NB4 (cell line): ENCODE measurements at regions not wholly inside any gene's neighbourhood (a gene's known extent, or its start where the extent isn't known, plus 50 kb on each side); places are given as distances from the start of the nearest gene placed in this dataset.

Source experiments
- DNase-seq: peaks from one replicate; pipeline ENCODE4 v3.0.0; 2010; ENCODE audit warnings: low read depth
- H3K4me3 ChIP-seq: one replicate; pipeline ENCODE4 v1.5.1; 2011; ENCODE audit warnings: mild to moderate bottlenecking, low read depth, low read length, moderate library complexity
- MYC ChIP-seq: IDR thresholded peaks from 2 replicates; pipeline ENCODE4 v1.6.1; 2011; ENCODE audit warnings: low read depth, low read length
- POLR2A ChIP-seq: IDR thresholded peaks from 2 replicates; pipeline ENCODE4 v1.6.1; 2011; ENCODE audit warnings: mild to moderate bottlenecking; ENCODE audit not compliant: insufficient read length; ENCODE audit errors: extremely low read depth
- TF ChIP-seq, protein P1 (sequence below): IDR thresholded peaks from 2 replicates; pipeline ENCODE4 v1.6.1; 2011; ENCODE audit warnings: low read depth, low read length
- TF ChIP-seq, protein P2 (sequence below): IDR thresholded peaks from one replicate; pipeline ENCODE4 v1.5.1; 2012; ENCODE audit warnings: low read depth, low read length

DNA sequence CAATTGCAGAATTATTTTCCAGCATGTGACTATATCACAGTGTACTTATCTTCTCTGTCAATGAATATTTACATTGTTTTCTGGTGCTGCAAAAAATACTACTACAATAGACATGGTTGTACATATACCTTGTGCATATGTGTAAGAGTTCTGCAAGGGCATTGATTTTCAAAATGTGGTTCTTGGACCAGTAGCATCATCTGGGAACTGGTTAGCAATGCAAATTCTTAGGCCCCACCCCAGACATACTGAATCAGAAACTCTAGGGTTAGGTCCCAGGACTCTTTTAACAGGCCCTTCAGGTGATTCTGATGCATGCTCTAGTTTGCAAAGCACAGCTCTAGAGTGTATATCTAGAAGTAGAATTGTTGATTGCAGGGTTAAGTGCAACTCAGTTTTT, 292.3 kb downstream of the ZNF621 start:
- TF ChIP-seq, protein P1, sequence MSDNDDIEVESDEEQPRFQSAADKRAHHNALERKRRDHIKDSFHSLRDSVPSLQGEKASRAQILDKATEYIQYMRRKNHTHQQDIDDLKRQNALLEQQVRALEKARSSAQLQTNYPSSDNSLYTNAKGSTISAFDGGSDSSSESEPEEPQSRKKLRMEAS: no peak
- TF ChIP-seq POLR2A: no peak
- no peak for TF ChIP-seq MYC
- TF ChIP-seq, protein P2, sequence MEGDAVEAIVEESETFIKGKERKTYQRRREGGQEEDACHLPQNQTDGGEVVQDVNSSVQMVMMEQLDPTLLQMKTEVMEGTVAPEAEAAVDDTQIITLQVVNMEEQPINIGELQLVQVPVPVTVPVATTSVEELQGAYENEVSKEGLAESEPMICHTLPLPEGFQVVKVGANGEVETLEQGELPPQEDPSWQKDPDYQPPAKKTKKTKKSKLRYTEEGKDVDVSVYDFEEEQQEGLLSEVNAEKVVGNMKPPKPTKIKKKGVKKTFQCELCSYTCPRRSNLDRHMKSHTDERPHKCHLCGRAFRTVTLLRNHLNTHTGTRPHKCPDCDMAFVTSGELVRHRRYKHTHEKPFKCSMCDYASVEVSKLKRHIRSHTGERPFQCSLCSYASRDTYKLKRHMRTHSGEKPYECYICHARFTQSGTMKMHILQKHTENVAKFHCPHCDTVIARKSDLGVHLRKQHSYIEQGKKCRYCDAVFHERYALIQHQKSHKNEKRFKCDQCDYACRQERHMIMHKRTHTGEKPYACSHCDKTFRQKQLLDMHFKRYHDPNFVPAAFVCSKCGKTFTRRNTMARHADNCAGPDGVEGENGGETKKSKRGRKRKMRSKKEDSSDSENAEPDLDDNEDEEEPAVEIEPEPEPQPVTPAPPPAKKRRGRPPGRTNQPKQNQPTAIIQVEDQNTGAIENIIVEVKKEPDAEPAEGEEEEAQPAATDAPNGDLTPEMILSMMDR: no peak
- no peak for DNase-seq
- no peak overlapping the region for H3K4me3 ChIP-seq

DNA sequence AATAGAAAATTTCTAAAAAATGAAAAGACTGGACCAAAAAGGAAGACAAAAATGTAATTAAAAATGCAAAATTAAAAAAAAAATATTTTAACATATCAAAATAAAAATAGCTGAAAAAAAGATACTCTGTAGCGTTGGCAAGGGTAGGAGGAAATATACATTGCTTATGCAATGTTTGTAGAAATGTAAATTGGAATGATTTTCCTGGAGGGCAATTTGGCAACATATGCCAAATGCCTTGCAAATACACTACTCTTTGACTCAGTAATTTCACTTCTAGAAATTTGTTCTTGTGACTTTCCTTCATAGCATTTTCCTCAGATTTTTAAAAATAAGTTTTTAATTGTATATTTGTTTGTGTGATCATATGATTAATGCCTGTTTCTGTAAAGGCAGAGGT, 296.6 kb downstream of the ZNF621 start:
- no peak overlapping the region for H3K4me3 ChIP-seq
- no peak for DNase-seq
- no peak for TF ChIP-seq POLR2A
- TF ChIP-seq, protein P2: no peak
- TF ChIP-seq, protein P1: no peak
- no peak for TF ChIP-seq MYC

DNA sequence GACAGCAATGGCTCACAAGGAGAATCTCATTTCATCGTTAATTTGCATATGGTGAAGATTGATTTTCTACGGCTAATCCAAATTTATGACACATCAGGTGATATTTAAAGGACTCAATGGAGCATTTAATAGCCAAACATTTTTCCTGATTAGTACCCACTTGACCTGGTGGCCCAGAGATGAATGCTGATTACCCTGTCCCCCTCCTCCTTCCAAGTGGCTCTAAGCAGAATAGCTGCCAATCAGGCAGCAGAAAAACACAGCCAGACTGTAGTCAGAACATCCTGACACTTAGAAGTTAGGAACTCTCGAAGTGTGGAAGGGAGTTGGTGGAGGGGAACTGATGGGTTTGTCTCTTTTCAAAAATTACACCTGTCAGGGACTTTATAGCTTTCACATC, 302.5 kb downstream of the ZNF621 start:
- no peak for TF ChIP-seq POLR2A
- no peak overlapping the region for H3K4me3 ChIP-seq
- no peak for DNase-seq

DNA sequence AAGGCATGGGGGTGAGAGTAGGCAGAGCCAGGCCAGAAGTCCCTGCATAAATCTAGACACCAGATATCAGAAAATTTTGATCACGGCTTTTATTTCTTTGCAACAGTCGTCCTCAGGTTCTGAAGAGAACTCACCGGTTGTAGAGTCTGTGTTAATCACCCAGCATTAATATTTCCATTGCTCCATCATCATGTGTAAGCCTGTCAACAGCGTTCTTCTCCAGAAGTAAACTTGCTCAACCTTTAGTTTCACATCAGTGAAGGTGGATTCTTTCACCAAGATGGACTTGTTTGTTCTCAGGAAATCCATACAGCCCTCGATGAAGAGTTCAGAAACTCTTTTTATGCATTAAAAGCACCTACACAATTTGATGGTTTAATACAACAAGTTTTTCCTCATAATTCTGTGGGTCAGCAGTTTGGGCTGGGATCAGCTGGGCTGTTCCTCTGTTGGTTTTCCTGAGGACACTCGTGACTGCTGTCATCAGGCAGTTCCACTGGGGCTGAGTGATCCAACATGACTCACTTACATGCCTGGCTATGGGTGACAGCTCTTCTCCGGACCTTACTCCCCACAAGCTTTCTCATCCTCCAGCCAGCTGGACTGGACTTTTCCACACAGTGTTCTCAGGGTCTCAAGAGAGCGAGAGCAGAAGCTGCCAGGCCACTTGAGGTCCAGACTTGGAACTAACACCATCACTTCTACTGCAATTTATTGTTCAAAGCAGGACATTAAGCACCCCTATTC, 303.4 kb downstream of the ZNF621 start:
- no peak overlapping the region for H3K4me3 ChIP-seq
- no peak for TF ChIP-seq POLR2A
- no peak for TF ChIP-seq MYC
- TF ChIP-seq, protein P2: no peak
- TF ChIP-seq, protein P1: no peak
- DNase-seq: no peak

DNA sequence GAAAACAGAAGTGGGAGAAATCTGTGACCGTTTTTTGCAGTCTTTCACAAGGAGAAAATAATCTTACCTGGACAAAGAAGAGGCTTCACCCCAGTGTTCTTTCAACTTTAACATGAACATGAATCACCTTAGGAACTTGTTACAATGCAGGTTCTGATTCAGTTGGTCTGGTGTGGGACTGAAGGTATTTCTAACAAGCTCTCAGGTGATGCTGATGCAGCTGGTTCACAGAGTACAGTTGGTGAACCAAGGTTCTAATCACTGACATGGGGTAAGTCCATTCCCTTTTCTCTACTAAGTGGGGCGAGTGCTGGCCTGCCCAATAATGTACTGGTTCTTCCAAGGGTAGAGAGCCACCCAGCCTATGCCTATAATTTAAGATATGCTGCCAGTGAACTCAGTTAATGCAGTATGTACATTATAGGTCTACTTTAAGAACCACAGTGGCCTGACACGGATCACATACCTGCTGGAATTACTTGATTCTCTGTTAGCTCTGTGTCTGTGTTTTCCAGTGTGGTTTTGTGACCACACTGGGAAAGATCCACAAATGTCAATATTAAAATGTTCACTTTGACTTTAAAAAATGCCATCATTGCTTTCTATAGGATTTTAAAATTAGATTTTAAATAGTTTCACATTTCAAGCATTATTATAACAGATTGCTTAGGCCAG, 304.1 kb downstream of the ZNF621 start:
- DNase-seq: no peak
- TF ChIP-seq, protein P1: no peak
- H3K4me3 ChIP-seq: no peak overlapping the region

DNA sequence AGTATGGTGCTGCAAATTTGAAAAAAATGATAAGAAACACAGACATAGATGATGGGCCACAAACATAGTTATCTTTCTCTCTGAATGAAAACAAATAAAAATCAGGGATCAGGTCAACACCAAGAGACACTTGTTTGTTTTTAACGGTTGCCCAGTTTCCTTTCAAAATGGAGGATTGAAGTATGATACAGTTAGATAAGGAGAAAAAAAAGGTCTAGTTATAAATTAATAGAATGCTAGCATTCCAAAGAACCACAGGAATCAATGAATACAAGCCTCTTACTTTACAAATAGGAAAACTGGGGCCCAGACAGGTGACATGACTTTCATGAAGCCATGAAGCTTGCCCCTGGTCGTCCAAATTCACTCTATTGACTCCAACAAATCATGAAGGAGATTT, 305.1 kb downstream of the ZNF621 start:
- no peak overlapping the region for H3K4me3 ChIP-seq
- no peak for DNase-seq
- TF ChIP-seq, protein P2: no peak
- TF ChIP-seq POLR2A: no peak
- TF ChIP-seq, protein P1: no peak
- TF ChIP-seq MYC: no peak
